Stimulated activated CD4-positive, alpha-beta T cell treated with anti-CD3 and anti-CD28 coated beads, Interleukin-2, amount 100 ng/mL, for 4 hours (primary cell): ENCODE measurements at regions not wholly inside any gene's neighbourhood (a gene's known extent, or its start where the extent isn't known, plus 50 kb on each side); places are given as distances from the start of the nearest gene placed in this dataset.

Experiments
- DNase-seq: peaks from one replicate; pipeline ENCODE4 v3.0.0-alpha.2; 2020; ENCODE audit warnings: low read depth

DNA sequence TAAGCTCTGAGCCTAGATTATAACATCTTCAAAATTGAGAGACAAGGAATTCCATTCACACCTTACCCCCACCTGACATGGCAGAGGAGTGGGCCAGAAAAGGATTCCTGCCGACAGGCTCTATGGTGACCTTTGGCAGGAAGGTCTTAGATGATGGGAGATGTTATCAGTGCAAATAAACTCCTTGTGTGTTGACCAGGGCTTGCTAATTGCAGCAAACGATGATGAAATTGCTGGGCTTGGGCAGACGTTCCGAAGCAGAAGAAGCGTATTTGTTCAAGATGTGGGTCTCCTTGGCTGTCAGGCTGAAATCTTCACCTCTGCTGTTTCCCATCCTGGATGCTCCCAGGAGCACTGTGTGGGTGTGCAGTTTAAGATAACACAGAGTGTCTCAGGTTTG lies 183.7 kb upstream of the CADM1 start:
- no peak for DNase-seq

DNA sequence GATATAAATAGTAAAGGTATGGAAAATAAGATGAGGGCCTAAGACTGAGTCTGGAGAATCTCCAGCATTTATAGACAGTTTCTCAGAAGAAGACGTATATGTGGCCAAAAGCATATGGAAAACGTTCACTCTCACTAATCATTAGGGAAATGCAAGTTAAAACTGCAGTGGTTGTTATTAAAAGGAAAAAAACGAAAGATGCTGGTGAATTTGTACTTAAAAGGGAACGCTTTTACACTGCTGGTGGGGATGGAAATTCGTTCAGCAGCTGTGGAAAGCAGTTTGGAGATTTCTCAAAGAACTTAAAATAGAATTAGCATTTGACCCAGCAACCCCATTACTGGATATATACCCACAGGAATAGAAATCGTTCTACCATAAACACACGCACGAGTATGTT lies 180.5 kb upstream of the CADM1 start:
- no peak for DNase-seq

DNA sequence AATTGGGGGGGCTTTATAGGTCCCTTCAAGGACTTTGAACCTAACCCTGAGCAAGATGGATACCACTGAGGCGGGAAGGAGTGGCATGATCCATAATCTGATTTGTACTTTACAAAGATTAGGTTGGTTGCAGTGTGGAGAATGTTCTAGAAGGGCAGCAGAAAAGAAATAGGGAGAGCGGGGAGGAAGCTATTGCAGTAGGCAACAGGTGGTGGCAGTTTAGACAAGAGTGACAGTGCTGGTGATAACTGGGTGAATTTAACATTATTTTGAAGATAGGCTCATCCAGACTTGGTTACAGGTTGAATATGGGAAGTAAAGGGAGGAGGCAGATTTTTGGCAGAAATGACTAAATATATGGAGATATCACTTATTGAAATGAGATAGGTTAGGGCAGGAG lies 179.9 kb upstream of the CADM1 start:
- DNase-seq, result no peak

DNA sequence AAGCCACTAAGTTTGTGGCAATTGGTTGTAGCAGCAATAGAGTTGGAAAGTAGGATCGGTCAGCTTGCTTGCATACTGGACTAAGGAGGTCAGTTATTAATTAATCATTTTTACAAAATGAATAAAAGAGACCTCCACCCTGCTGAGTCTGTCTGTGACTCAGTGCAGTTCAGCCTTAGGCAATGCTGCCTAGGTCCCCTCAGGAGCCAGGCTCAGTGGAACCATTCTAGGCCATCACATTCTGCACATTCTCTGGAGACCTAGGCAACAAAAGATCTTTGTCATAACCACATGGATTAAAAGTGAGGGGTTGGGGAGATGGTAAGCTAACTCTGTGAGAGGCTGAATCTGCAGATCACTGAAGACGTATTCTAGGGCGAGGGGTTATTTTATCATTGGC lies 178.7 kb upstream of the CADM1 start:
- DNase-seq, result no peak

DNA sequence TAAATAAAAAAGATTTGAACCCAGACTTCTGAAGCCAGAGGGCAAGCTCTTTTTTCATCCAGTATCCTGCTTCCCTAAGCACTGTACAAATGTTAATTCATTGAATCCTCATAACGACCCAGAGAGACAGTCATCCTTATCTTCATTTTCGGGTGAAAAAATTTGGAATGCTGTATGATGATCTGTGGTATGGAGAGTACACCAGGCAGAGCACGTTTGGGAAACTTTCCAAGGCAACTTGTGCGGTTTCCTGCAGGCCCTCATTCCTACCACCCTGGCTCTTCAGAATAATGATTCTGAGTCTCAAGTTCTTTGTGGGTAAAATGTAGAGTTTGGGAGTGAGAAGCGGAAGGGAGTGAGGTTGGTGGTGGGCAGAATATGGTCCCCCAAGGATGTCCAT lies 177.9 kb upstream of the CADM1 start:
- DNase-seq, result no peak

DNA sequence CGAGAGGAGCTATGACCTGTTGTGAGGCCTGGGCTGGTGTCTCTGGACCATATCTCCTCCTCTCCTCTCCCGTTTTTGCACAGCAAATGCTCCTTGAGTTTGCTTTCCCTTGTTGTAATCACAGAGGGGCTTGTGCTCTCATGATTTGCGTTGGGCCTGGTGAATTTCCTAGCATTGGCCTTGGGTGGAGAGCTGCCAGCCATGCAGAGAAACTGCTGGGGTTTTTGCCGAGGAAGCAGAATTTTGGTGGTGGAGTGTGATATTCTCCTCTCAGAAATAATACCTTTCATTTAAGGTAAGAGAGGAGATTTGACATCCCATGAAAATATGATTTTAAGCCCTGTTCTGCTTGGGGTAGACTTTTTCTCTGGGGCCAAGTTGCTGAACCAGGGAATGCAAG lies 175.7 kb upstream of the CADM1 start:
- DNase-seq, result no peak

DNA sequence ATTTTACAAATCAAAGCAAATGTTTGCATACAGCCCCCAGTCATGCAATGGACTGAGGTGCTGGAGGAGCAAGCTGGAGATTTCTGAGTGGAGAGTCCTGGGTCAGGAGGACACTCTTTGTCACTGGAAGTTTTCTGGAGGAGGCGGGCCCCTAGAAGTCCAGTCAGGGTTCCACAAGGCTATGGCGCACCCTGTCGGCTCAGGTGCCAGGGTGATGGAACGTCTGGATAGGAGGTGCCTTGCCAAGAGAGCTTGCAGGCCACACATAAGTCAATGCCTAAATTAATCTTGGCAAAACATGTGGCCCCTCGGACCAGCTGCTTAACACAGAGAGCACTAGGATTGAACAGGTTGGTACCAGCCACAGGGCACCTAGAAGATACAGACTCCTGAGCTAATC lies 174.7 kb upstream of the CADM1 start:
- no peak for DNase-seq

DNA sequence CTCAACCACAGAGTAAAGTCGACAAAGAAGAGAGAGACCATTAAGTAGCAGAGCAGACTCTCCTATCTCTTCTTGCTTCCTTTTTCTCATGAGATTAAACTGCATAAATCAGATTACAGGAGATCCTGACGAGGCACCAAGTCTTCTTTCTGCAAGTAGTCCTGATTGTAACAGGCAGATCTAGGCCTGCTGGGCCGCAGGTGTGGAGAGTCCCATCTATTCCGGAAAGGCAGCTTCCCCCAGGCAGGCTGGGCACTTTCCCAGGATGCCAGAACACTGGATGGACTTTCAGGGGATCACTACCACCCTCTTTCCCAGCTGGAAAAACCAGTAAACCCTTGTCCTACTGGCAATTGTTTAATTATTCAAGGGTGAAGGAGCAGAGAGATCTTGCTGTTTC lies 173.0 kb upstream of the CADM1 start:
- DNase-seq, result no peak

DNA sequence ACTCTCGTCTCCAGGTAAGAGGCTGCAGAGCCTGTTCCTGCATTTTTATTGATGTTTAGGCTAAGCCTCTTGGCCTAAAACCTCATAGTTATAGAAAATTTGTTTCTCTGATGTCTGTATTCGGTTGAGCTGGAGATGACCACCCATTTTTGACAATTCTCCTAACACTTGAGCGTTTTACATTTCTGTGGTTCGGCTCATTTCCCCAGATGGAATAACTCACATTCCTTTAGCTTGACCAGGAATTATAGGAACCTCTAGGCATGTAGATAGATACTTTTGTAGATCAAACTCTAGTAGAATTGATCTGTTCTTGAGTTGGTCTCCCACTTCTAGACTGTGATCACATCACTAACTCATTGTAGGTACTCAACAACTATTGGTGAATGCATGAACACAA lies 172.6 kb upstream of the CADM1 start:
- DNase-seq, result no peak

DNA sequence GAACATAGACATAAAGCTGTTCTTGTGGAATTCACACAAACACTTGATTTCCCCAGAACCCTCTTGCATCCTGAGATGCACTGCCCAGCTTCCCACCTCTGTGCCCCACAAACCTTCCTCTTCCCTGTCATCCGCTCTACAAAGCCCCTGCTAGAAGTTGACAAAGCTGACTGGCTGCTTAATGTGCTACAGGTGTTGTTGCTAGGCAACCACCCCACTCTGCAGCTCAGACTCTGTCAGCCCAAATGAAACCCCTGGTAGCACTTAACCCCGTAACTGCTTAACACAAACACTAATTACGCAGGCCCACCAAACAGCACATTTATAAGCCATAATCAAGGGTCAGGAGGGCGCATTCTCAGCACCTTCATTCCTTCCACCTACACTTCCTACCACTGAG lies 172.0 kb upstream of the CADM1 start:
- DNase-seq, result no peak

DNA sequence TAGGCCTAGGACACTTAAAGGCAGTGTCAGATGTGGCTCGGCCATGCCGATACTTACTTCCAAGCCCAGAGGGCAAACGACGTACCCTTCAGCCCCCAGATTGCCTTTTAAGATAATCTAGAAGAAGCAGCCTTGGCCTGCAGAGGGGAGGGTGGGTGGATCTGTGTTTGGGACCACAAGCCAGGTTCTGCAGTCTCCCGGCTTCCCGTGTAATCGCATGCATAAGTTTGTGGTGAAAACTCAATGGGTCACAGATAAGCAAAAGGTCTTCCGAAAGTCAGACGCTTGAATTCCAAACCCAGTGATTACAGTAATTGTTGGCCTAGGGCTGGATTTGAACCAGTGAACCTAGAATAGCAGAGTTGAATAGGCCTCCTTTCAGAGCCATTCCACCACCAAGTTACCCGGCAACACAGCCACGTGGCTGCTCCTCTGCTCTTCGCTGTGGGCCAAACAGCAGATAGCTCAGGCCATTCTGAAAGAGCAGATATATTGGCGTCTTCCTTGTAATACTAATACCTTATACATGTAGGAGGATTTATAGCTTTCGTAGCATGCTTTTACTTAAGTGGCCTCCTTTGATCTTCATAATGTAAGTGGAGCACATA lies 170.8 kb upstream of the CADM1 start:
- no peak for DNase-seq

DNA sequence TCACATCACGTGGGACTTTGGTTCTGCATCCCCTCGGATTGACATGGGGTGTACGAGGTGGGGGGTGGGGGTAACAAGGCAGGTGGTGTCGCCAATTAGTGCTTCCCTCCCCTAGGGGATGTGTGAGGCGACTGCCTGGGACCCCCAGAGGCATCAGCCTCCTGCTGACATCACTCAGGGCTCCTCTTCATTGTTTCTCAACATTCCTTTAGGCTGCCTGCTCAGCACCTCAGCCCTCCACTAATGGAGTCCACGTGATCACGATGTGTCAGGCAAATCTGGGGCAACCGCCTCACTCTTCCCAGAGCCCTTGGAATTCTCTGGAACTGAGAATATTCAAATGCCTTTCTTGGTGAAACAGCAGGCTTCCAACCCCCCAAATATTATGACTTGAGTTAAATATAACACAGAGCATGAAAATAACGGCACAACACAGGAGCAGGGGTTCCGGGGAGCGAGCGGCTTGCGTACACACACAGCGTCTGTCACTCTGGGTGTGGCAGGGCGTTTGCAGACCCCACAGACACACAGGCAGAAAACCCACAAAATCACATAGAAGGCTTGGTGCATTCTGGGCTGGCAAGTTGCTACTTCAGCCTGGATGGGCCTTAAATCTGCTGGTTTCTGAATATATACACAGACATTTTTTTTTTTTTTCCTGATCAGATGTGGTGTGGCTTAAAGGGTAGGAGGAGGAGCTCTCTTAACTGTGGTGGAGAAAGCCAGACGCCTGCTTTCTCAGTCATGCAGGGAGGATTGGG lies 170.1 kb upstream of the CADM1 start:
- DNase-seq, result no peak

DNA sequence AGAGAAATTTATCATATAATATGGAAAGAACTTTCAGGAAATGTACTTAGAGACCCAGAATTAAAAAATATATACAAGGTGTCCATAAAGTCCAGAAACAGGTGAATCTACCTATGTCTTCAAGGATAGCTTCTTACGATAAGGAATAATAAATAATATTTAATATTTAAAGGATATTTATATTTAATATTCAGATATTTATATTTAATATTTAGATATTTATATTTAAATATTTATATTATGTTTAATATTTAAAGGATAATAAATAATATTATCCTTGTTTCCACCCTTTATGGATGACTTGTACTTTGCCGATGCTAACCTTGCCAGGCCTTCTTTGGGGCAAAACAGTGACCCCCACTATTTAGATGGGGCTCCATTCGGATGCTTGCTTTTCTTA lies 169.5 kb upstream of the CADM1 start:
- DNase-seq, result no peak

DNA sequence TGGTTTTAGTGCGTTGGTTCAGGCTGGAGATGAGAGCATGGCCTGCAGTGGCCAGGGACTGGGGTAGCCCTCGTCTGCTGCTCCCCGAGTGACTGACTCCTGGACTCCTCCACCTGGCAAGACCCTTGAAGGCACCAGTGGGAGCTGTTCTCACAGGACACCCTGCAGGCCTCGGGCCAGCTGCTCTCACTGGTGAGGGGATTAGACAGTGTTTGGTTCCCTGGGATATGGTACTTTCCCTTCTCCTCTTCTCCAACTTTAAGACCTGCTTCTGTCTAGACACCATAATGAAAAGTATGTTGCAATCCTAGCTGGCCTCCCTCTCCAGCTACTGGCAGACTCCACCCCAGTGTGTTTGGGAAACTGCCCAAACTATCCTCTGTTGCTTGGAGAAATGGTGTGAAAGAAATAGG lies 168.8 kb upstream of the CADM1 start:
- no peak for DNase-seq

DNA sequence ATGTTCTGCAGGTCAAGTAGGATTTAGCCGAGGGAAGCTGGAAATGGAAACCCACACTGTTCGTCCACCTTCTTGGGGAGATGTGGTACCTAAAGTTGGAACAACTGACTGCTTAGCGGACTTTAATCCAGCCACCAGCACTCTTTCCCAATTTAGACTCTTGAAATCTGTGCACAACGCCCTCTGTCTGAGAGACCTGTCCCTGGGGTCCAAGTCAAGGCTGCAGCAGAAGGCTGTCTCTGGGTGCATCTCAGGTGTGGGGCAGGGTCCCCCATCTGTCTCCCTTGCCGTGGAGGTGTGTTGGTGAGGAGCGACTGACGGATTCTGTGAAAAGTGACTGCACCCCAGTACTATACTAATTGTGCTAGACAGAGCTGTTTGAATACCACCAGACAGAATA lies 168.2 kb upstream of the CADM1 start:
- no peak for DNase-seq

DNA sequence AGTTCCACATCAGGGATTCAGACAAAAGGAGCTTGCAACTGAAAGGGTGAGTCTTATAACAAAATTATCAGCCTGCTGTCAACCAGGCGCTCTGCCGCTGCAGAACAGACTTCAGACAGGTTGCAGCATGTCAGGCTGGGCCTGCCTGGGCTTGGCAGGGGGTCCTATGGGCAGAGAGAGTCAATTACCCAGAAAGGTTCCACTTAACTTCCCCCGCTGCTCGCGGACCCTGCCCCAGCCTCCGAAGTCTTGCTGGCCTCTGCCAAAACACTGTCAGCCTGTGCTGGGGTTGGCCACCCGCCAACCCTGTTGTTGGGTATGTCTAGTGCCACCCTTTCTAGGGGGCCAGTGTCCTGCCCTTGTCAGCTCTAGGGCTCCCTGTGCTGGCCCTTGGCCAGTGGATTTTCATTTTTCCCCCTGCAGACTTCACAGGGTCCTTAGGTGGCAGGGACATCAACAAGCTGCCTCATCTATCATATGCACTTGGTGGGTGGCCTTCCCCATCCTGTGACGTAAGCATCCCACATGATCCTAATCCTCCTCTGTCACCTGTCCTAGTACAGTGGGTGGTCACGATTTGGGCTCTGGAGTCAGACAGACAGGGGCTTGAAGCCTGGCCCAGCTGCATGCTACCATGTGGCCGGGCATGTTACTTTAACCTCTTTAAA lies 166.5 kb upstream of the CADM1 start:
- DNase-seq, result no peak

DNA sequence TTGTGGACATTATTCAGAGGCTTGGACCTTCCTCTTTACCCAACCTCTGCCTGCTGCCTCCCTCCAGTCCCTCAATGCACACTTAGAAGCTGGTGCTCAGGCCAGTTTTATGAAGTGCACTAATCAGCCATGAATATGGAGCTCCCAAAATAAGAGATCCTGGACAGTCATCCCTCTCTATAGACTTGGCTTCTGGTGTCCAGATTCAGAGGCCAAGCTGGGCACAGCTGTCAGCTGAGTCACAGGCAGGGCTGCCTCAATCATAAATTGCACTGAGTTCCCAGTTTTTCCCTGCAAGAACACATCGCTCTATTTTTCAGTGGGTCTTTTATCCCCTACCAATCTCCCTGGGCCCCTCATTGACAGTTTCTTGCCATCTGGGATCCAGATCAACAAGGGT lies 161.7 kb upstream of the CADM1 start:
- no peak for DNase-seq

DNA sequence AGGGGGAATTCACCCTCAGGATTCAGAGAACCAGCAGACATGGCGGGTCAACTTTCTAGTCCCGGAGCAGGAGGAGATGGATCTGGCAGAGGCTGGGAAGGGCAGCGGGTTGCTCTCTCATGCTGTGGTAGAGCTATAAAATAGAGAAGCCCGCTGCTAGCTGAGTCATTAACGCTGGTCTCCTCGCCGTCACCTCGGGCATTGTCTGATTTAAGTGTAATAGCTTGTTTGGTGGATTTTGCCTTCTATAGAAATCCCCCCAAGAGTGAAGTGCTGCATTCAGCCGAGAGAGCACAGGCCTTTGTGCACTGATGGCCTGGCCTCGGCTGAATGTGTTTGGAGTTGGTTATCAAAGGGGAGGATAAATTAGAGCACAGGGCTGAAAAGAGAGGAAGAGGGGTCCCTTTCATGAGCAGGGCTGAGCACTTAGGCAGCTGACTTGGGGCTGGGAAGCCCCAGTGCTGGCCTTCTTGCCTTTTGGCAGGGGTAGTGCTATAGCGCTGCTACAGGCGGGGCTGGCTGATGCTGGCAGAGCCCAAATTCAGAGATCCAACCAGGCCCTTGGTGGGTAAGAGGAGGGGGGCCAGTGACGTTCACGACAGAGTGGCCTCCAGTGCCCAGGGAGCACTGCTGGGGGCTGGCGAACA lies 161.1 kb upstream of the CADM1 start:
- no peak for DNase-seq

DNA sequence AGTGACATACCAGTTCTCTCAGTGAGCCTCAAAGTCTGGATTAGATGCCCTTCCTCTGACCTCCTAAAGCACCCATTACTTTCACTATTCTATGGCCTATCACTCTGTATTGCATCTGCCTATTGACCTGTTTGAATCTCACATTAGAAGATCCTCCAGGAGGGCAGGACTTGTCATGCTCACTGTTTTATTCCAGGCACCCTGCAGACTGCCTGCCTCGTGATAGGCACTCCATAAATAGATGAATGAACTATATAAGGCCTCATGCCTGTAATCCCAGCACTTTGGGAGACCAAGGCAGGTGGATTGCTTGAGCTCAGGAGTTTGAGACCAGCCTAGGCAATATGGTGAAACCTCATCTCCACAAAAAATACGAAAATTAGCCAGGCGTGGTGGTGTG lies 160.1 kb upstream of the CADM1 start:
- no peak for DNase-seq

DNA sequence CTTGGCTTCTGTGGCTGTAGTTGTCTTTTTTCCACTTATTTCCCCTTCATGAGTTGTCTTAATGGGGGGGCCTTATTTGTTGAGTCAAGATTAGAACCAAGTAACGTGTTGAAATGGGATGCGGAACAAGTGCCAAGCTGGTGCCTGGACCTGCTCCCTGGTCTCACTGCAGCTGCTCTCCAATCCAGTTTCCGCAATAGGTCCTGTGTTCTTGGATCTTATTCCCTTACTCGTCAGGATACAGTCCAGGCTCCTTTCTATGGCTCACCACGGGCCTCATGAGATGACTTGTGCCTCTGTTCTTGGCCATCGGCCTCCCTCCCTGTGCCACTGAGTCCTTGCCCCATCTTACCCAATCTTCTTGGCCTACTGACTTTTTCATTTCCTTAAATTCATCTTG lies 159.6 kb upstream of the CADM1 start:
- DNase-seq, result no peak

DNA sequence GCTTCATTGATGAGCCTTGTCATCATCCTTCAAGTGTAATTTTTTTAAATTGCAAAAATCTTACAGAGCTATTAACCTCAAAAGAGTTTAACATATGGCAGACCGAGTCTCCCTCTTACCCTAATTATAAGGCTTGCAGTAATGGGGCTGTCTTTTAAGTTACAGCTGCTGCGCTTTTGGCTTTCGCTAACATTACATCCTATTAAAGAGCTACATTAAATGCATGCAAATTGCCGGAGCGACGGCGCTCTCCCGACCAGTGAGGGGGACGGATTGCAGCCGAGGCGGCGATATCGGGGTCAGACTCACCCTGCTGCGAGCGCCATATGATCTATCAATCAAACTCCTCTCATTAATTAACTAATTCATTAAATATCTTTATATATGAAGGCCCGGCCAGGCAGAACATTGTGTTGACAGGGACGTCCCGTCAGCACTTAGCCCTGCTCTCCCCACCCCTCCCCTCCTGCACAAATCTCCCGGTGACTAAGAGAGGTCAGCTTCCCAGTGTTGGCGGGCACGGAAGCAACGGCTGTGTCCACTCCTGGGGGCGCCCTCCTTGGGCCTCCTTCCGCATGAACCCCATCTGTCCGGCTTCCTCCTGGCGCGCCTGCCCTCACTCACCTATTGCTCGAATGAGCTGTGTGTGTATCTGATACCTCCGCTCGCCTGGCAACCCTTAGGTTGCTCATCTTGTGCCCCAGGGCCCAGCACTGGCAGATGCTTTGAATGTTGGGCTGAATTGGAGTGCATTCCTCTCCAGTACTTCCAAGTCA lies 156.0 kb upstream of the CADM1 start:
- no peak for DNase-seq
